T-cell (primary cell): ENCODE measurements at regions not wholly inside any gene's neighbourhood (a gene's known extent, or its start where the extent isn't known, plus 50 kb on each side); places are given as distances from the start of the nearest gene placed in this dataset.

ENCODE experiments used
- ATAC-seq, 4 experiments: fragments of 200-7000 bp in 3 of 4; fragments of 150-1000 bp in 1 of 4; cut with Tn5 transposase; replicated peaks in 1 of 4; 1 replicate in 3 of 4; 2 replicates in 1 of 4; pipeline ENCODE4 v1.10.0; 2021; ENCODE audit warnings: moderate library complexity in 3 of 4, mild to moderate bottlenecking in 2 of 4, moderate number of reproducible peaks in 1 of 4
- CTCF ChIA-PET, 2 donors: fragments of 300-600 bp; sonication (Branson Sonifier 250); formaldehyde crosslinking; loops; one replicate each; lab custom pipeline; 2022; ENCODE audit warnings: antibody characterized with exemption in 2 of 2; lab: Charles Lee
- POLR2A ChIA-PET, 2 donors: fragments of 300-600 bp; sonication (Branson Sonifier 250); formaldehyde crosslinking; loops; one replicate each; lab custom pipeline; 2022; ENCODE audit warnings: antibody characterized with exemption in 2 of 2; lab: Charles Lee
- DNase-seq, 35 experiments: peaks; one replicate each; pipeline versions ENCODE4 v3.0.0 to v3.0.0-alpha.2; 2013 to 2023
- H3K27ac ChIP-seq: one replicate; pipeline ENCODE4 v1.5.1; 2013; ENCODE audit warnings: low read length
- H3K27me3 ChIP-seq, 2 experiments: replicated peaks in 1 of 2; 1 replicate in 1 of 2; 2 replicates in 1 of 2; pipeline versions ENCODE4 v1.6.1 to v1.7.0; 2013; ENCODE audit warnings: low read length in 1 of 2, mixed read lengths in 1 of 2; ENCODE audit not compliant: control insufficient read depth in 2 of 2, insufficient read depth in 2 of 2; ENCODE audit errors: extremely low read depth in 1 of 2
- H3K36me3 ChIP-seq, 2 donors: 1 replicate in 1 of 2; 2 replicates in 1 of 2; pipeline versions ENCODE4 v1.6.1 to v1.7.0; 2013; ENCODE audit warnings: low read length in 1 of 2; ENCODE audit not compliant: control insufficient read depth in 2 of 2, insufficient read depth in 1 of 2; ENCODE audit errors: extremely low read depth in 1 of 2
- H3K4me1 ChIP-seq, 2 experiments: 1 replicate in 1 of 2; 2 replicates in 1 of 2; pipeline versions ENCODE4 v1.6.1 to v1.7.0; 2013; ENCODE audit warnings: low read length in 2 of 2, mixed read lengths in 1 of 2; ENCODE audit not compliant: insufficient read depth in 2 of 2, control insufficient read depth in 1 of 2; ENCODE audit errors: extremely low read depth in 1 of 2
- H3K4me3 ChIP-seq, 2 donors: 1 replicate in 1 of 2; 2 replicates in 1 of 2; pipeline versions ENCODE4 v1.5.1 to v1.7.0; 2013; ENCODE audit warnings: mild to moderate bottlenecking in 2 of 2, low read length in 1 of 2, moderate library complexity in 1 of 2; ENCODE audit not compliant: control insufficient read depth in 1 of 2; ENCODE audit errors: extremely low read depth in 1 of 2
- H3K9me3 ChIP-seq: 2 replicates; pipeline ENCODE4 v1.7.0; 2013
- H3K27ac Mint-ChIP-seq, 2 donors: one replicate each; pipeline ENCODE4 v1.8.0; 2020 to 2021; ENCODE audit warnings: mild to moderate bottlenecking in 2 of 2, mixed read lengths in 2 of 2
- H3K27me3 Mint-ChIP-seq, 2 donors: one replicate each; pipeline ENCODE4 v1.8.0; 2021 to 2022; ENCODE audit warnings: mixed read lengths in 2 of 2
- H3K36me3 Mint-ChIP-seq: one replicate; pipeline ENCODE4 v1.8.0; 2021; ENCODE audit warnings: mixed read lengths
- H3K4me1 Mint-ChIP-seq, 3 donors: one replicate each; pipeline ENCODE4 v1.8.0; 2020 to 2022; ENCODE audit warnings: mixed read lengths in 3 of 3, mild to moderate bottlenecking in 1 of 3
- H3K4me3 Mint-ChIP-seq, 3 donors: one replicate each; pipeline ENCODE4 v1.8.0; 2020 to 2022; ENCODE audit warnings: mild to moderate bottlenecking in 3 of 3, mixed read lengths in 3 of 3, moderate library complexity in 3 of 3
- H3K9me3 Mint-ChIP-seq, 3 donors: one replicate each; pipeline ENCODE4 v1.8.0; 2020 to 2022; ENCODE audit warnings: mixed read lengths in 3 of 3
- WGBS: methylation state at CpG from one replicate; pipeline ENCODE4 v1.1.5; 2013; ENCODE audit warnings: missing lambda C conversion rate; ENCODE audit not compliant: insufficient coverage; 5-methylcytosine and 5-hydroxymethylcytosine counted together

DNA sequence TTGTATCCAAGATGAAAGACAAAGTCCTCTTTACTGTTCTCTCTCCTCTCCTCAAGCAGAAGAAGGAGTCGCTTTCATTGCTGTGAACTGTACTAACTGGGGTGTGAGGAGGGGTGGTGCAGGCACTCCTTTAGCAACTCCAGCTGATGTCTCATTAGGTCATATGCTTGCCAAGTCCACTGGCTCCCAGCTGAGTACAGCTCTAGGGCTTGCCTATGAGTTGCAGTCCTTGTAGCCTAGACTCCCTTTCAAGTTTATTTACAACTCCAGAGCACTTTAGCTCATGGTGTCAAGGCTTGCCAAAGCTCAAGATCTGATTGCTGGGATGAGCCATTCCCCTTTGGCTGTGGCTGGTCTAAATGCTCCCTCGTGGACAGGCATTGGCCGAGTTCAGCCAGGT, 55.1 kb upstream of the PDGFD start:
- Histone ChIP-seq H3K36me3 (no peaks in the 10 kb centered on the region), H3K27me3 (no peaks in the 10 kb centered on the region), H3K4me3 (no peak overlapping the region), H3K27ac (no peak overlapping the region), H3K9me3 (no peaks in the 10 kb centered on the region), H3K4me1 (no peaks in the 10 kb centered on the region)
- Mint-ChIP-seq H3K4me3 (no peak overlapping the region), H3K27me3 (no peaks in the 10 kb centered on the region), H3K27ac (no peak overlapping the region), H3K4me1 (no peaks in the 10 kb centered on the region), H3K36me3 (no peaks in the 10 kb centered on the region), H3K9me3 (peaks cover 4 to 23% (median 10%) of the 10 kb centered on the region in 3 donors)
- WGBS, result 67% methylated on average over 1 of the region's 3 CpGs
- ChIA-PET POLR2A (no interaction called here), CTCF (no interaction called here)
- DNase-seq (no peak), ATAC-seq (no peak)

DNA sequence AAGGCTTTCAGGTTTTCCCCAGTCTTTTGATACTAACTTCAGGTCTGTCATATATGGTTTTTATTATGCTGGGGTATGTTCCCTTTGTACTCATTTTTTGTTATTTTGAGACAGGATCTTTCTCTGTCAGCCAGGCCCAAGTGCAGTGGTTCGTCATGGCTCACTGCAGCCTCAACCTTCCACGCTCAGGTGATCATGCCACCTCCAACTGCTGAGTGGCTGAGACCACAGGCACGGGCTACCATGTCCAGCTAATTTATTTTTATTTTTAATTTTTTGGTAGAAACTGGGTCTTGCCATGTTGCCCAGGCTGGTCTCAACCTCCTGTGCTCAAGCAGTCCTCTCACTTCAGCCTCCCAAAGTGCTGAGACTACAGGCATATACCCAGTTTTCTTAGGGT, 50.6 kb upstream of the PDGFD start:
- H3K27me3 ChIP-seq, result no peaks in the 10 kb centered on the region
- no peaks in the 10 kb centered on the region for H3K4me1 Mint-ChIP-seq
- no peak overlapping the region for H3K4me3 Mint-ChIP-seq
- no peaks in the 10 kb centered on the region for H3K36me3 ChIP-seq
- no peaks in the 10 kb centered on the region for H3K36me3 Mint-ChIP-seq
- no peak overlapping the region for H3K4me3 ChIP-seq
- POLR2A ChIA-PET, result no interaction called here
- no peak overlapping the region for H3K27ac Mint-ChIP-seq
- DNase-seq, result no peak
- ATAC-seq, result no peak
- H3K9me3 Mint-ChIP-seq, result peaks cover 4 to 20% (median 15%) of the 10 kb centered on the region in 3 donors
- no peaks in the 10 kb centered on the region for H3K27me3 Mint-ChIP-seq
- no peak overlapping the region for H3K27ac ChIP-seq
- WGBS, result 43% methylated on average over 2 of the region's 3 CpGs
- CTCF ChIA-PET, result no interaction called here
- H3K9me3 ChIP-seq, result no peaks in the 10 kb centered on the region
- no peaks in the 10 kb centered on the region for H3K4me1 ChIP-seq
